Common myeloid progenitor, CD34-positive (primary cell): ENCODE measurements at regions not wholly inside any gene's neighbourhood (a gene's known extent, or its start where the extent isn't known, plus 50 kb on each side); places are given as distances from the start of the nearest gene placed in this dataset.

Source experiments
- CTCF ChIA-PET: fragments of 350-600 bp; sonication (Branson Sonifier 250); formaldehyde crosslinking; loops from one replicate; lab custom pipeline; 2021; ENCODE audit warnings: antibody characterized with exemption; lab: Charles Lee
- POLR2A ChIA-PET: fragments of 350-600 bp; sonication (Branson Sonifier 250); formaldehyde crosslinking; loops from one replicate; lab custom pipeline; 2021; ENCODE audit warnings: antibody characterized with exemption; lab: Charles Lee
- DNase-seq, 3 donors: peaks; one replicate each; pipeline versions ENCODE4 v3.0.0 to v3.0.0-alpha.2; 2013
- H3K27ac ChIP-seq, 2 experiments: 1 replicate in 1 of 2; 2 replicates in 1 of 2; pipeline ENCODE4 v1.7.0; 2013; ENCODE audit warnings: inconsistent platforms in 2 of 2, low read length in 2 of 2, mild to moderate bottlenecking in 2 of 2, low read depth in 1 of 2, moderate library complexity in 1 of 2; ENCODE audit not compliant: severe bottlenecking in 2 of 2, insufficient read depth in 1 of 2, poor library complexity in 1 of 2
- H3K27me3 ChIP-seq, 5 experiments: replicated peaks in 2 of 5; 1 replicate in 3 of 5; 2 replicates in 2 of 5; pipeline versions ENCODE4 v1.6.1 to v1.7.0; 2013; ENCODE audit warnings: low read length in 4 of 5, mild to moderate bottlenecking in 2 of 5, moderate library complexity in 2 of 5, inconsistent platforms in 1 of 5; ENCODE audit not compliant: insufficient read depth in 5 of 5, control insufficient read depth in 4 of 5
- H3K36me3 ChIP-seq, 4 experiments: 1 replicate in 2 of 4; 2 replicates in 2 of 4; pipeline versions ENCODE4 v1.6.1 to v1.7.0; 2013; ENCODE audit warnings: low read length in 3 of 4, control low read depth in 1 of 4, mild to moderate bottlenecking in 1 of 4; ENCODE audit not compliant: control insufficient read depth in 4 of 4, insufficient read depth in 4 of 4
- H3K4me1 ChIP-seq, 4 experiments: 1 replicate in 3 of 4; 2 replicates in 1 of 4; pipeline versions ENCODE4 v1.6.1 to v1.7.1; 2013; ENCODE audit warnings: low read length in 3 of 4, mild to moderate bottlenecking in 3 of 4, control low read depth in 1 of 4, inconsistent platforms in 1 of 4, moderate library complexity in 1 of 4; ENCODE audit not compliant: control insufficient read depth in 4 of 4, insufficient read depth in 4 of 4; ENCODE audit errors: control extremely low read depth in 1 of 4
- H3K4me3 ChIP-seq, 7 experiments: 1 replicate in 4 of 7; 2 replicates in 3 of 7; pipeline versions ENCODE4 v1.5.1 to v1.7.0; 2013; ENCODE audit warnings: mild to moderate bottlenecking in 7 of 7, low read length in 6 of 7, moderate library complexity in 6 of 7, inconsistent platforms in 2 of 7, low read depth in 2 of 7, control low read depth in 1 of 7; ENCODE audit not compliant: insufficient read depth in 4 of 7, control insufficient read depth in 1 of 7; ENCODE audit errors: extremely low read depth in 1 of 7
- H3K9me3 ChIP-seq, 5 experiments: 1 replicate in 4 of 5; 2 replicates in 1 of 5; pipeline versions ENCODE4 v1.6.1 to v1.7.1; 2013; ENCODE audit warnings: low read length in 4 of 5, mild to moderate bottlenecking in 2 of 5, inconsistent platforms in 1 of 5, low read depth in 1 of 5, moderate library complexity in 1 of 5; ENCODE audit not compliant: control insufficient read depth in 4 of 5, insufficient read depth in 2 of 5; ENCODE audit errors: control extremely low read depth in 1 of 5
- WGBS: methylation state at CpG from one replicate; pipeline ENCODE4 v1.1.5; 2013; ENCODE audit not compliant: insufficient coverage; 5-methylcytosine and 5-hydroxymethylcytosine counted together

- Histone ChIP-seq H3K27me3 (no peaks in the 10 kb centered on the region), H3K4me1 (no peaks in the 10 kb centered on the region), H3K4me3 (no peak overlapping the region), H3K27ac (no peak overlapping the region), H3K9me3 (no peaks in the 10 kb centered on the region), H3K36me3 (no peaks in the 10 kb centered on the region)
- DNase-seq = no peak
- ChIA-PET CTCF (no interaction called here), POLR2A (no interaction called here)
- no CpG with 5 or more reads among the region's 3 CpGs for WGBS
Observed at GRCh38 chr5:60360355-60360754, 339.6 kb downstream of the DEPDC1B start.

GRCh38 chr5:60357302-60357701 lies 342.7 kb downstream of the DEPDC1B start:
- no peak for DNase-seq
- ChIA-PET CTCF (no interaction called here), POLR2A (no interaction called here)
- no peaks in the 10 kb centered on the region for H3K36me3 ChIP-seq
- no peak overlapping the region for H3K27ac ChIP-seq
- no peaks in the 10 kb centered on the region for H3K27me3 ChIP-seq
- H3K4me3 ChIP-seq = no peak overlapping the region
- H3K4me1 ChIP-seq = peaks cover 0 to 4% (median 1%) of the 10 kb centered on the region in 4 experiments
- H3K9me3 ChIP-seq = no peaks in the 10 kb centered on the region

- no peak overlapping the region for H3K4me3 ChIP-seq
- peaks cover 0 to 4% (median 1%) of the 10 kb centered on the region in 4 experiments for H3K4me1 ChIP-seq
- no peak for DNase-seq
- no CpG with 5 or more reads among the region's 2 CpGs for WGBS
- no peaks in the 10 kb centered on the region for H3K36me3 ChIP-seq
- CTCF ChIA-PET = interaction anchor here (0.5 kb wide), 1 partner anchor 15 kb away, joined by 3 read pairs; no protein-coding TSS in a partner anchor
- no peak overlapping the region for H3K27ac ChIP-seq
- POLR2A ChIA-PET = no interaction called here
- no peaks in the 10 kb centered on the region for H3K27me3 ChIP-seq
- no peaks in the 10 kb centered on the region for H3K9me3 ChIP-seq
Observed at GRCh38 chr5:60356745-60357144, 343.2 kb downstream of the DEPDC1B start.

- Histone ChIP-seq H3K36me3 (no peaks in the 10 kb centered on the region), H3K4me3 (no peak overlapping the region), H3K27ac (no peak overlapping the region), H3K27me3 (no peaks in the 10 kb centered on the region), H3K9me3 (peaks cover 0 to 6% (median 2%) of the 10 kb centered on the region in 5 experiments), H3K4me1 (peaks cover 0 to 4% (median 1%) of the 10 kb centered on the region in 4 experiments)
- CTCF ChIA-PET = no interaction called here
- POLR2A ChIA-PET = no interaction called here
- DNase-seq = no peak
Observed at GRCh38 chr5:60355181-60355580, 344.8 kb downstream of the DEPDC1B start.

- WGBS = no CpG with 5 or more reads among the region's 1 CpG
- H3K27me3 ChIP-seq = no peaks in the 10 kb centered on the region
Observed at GRCh38 chr5:60354311-60354710, 345.7 kb downstream of the DEPDC1B start.

GRCh38 chr5:60352992-60353599 lies 346.9 kb downstream of the DEPDC1B start:
- ChIA-PET POLR2A (no interaction called here), CTCF (no interaction called here)
- Histone ChIP-seq H3K36me3 (no peaks in the 10 kb centered on the region), H3K4me3 (no peak overlapping the region), H3K27ac (no peak overlapping the region), H3K4me1 (peaks cover 0 to 4% (median 1%) of the 10 kb centered on the region in 4 experiments), H3K27me3 (no peaks in the 10 kb centered on the region), H3K9me3 (peaks cover 0 to 6% (median 2%) of the 10 kb centered on the region in 5 experiments)
- WGBS = no CpG with 5 or more reads among the region's 1 CpG
- peak in 2 of 3 donors; percentile 43 to 55 for DNase-seq

More at GRCh38 chr5:60354311-60354710, 345.7 kb downstream of the DEPDC1B start:
- no peaks in the 10 kb centered on the region for H3K36me3 ChIP-seq
- no peak overlapping the region for H3K27ac ChIP-seq
- CTCF ChIA-PET = no interaction called here
- H3K4me1 ChIP-seq = peaks cover 0 to 4% (median 1%) of the 10 kb centered on the region in 4 experiments
- POLR2A ChIA-PET = no interaction called here
- no peak for DNase-seq
- H3K4me3 ChIP-seq = no peak overlapping the region
- peaks cover 0 to 6% (median 2%) of the 10 kb centered on the region in 5 experiments for H3K9me3 ChIP-seq

- Histone ChIP-seq H3K27ac (no peak overlapping the region), H3K36me3 (no peaks in the 10 kb centered on the region), H3K4me1 (peaks cover 0 to 4% (median 1%) of the 10 kb centered on the region in 4 experiments), H3K4me3 (no peak overlapping the region), H3K9me3 (peaks cover 0 to 6% (median 2%) of the 10 kb centered on the region in 5 experiments), H3K27me3 (no peaks in the 10 kb centered on the region)
- POLR2A ChIA-PET = no interaction called here
- DNase-seq = no peak
- WGBS = 97% methylated on average over 2 of the region's 3 CpGs
- CTCF ChIA-PET = interaction anchor here (0.5 kb wide), 1 partner anchor 191 kb away, joined by 3 read pairs; no protein-coding TSS in a partner anchor
Observed at GRCh38 chr5:60350794-60351193, 349.2 kb downstream of the DEPDC1B start.
